HG02840 (cell line): ENCODE measurements at regions not wholly inside any gene's neighbourhood (a gene's known extent, or its start where the extent isn't known, plus 50 kb on each side); places are given as distances from the start of the nearest gene placed in this dataset.

ENCODE experiments used
- ATAC-seq: cut with Tn5 transposase; IDR thresholded peaks from one replicate; pipeline ENCODE4 v1.9.1; 2021; ENCODE audit warnings: mild to moderate bottlenecking, moderate library complexity, moderate number of reproducible peaks; ENCODE audit not compliant: unreplicated experiment, low FRiP score

GRCh38 chr22:49627217-49628181 is 200.2 kb downstream of the BRD1 start:
- ATAC-seq = no peak

GRCh38 chr22:49626361-49627216 is 201.1 kb downstream of the BRD1 start:
- no peak for ATAC-seq

GRCh38 chr22:49624421-49625177 is 203.1 kb downstream of the BRD1 start:
- ATAC-seq = no peak

GRCh38 chr22:49623715-49624114 is 204.0 kb downstream of the BRD1 start:
- ATAC-seq = no peak

- ATAC-seq = no peak
These were observed 204.5 kb downstream of the BRD1 start for GRCh38 chr22:49623176-49623575.

GRCh38 chr22:49622241-49623105 is 205.2 kb downstream of the BRD1 start:
- ATAC-seq = no peak

GRCh38 chr22:49621601-49622210 is 206.0 kb downstream of the BRD1 start:
- no peak for ATAC-seq

GRCh38 chr22:49620666-49621065 is 207.0 kb downstream of the BRD1 start:
- no peak for ATAC-seq

- no peak for ATAC-seq
These were observed 207.6 kb downstream of the BRD1 start for GRCh38 chr22:49620003-49620556.

- ATAC-seq = no peak
These were observed 208.4 kb downstream of the BRD1 start for GRCh38 chr22:49619301-49619700.

GRCh38 chr22:49618677-49618953 is 209.1 kb downstream of the BRD1 start:
- no peak for ATAC-seq

- no peak for ATAC-seq
These were observed 209.6 kb downstream of the BRD1 start for GRCh38 chr22:49617866-49618676.

GRCh38 chr22:49617264-49617663 is 210.4 kb downstream of the BRD1 start:
- no peak for ATAC-seq

GRCh38 chr22:49616356-49617231 is 211.1 kb downstream of the BRD1 start:
- ATAC-seq = no peak

- ATAC-seq = no peak
These were observed 212.4 kb downstream of the BRD1 start for GRCh38 chr22:49614966-49615965.
